Mucosa of descending colon (tissue), 3 donors: ENCODE measurements at regions not wholly inside any gene's neighbourhood (a gene's known extent, or its start where the extent isn't known, plus 50 kb on each side); places are given as distances from the start of the nearest gene placed in this dataset.

Source experiments
- ATAC-seq: fragments of 200-7000 bp; cut with Tn5 transposase; one replicate; pipeline ENCODE4 v1.9.1; 2020; ENCODE audit warnings: mild to moderate bottlenecking, moderate library complexity
- DNase-seq, 3 donors: peaks; one replicate each; pipeline ENCODE4 v3.0.0-alpha.2; 2020
- H3K36me3 ChIP-seq: fragments of 200-600 bp; one replicate; pipeline ENCODE4 v1.8.0; 2021; ENCODE audit warnings: low read depth, mild to moderate bottlenecking
- H3K4me1 ChIP-seq: fragments of 200-600 bp; one replicate; pipeline ENCODE4 v1.8.0; 2021; ENCODE audit warnings: low read depth, mild to moderate bottlenecking
- H3K4me3 ChIP-seq: fragments of 200-600 bp; one replicate; pipeline ENCODE4 v1.8.0; 2021; ENCODE audit warnings: mild to moderate bottlenecking
- H3K9me3 ChIP-seq: fragments of 200-600 bp; one replicate; pipeline ENCODE4 v1.8.0; 2021; ENCODE audit warnings: mild to moderate bottlenecking
- CTCF ChIP-seq: fragments of 200-600 bp; IDR thresholded peaks from one replicate; pipeline ENCODE4 v1.8.0; 2022; ENCODE audit warnings: antibody characterized with exemption, mild to moderate bottlenecking
- intact Hi-C, 2 donors: fragments of 100-400 bp; cut with DNase I in 1 of 2; cut with micrococcal nuclease in 1 of 2; formaldehyde crosslinking; loops; one replicate each; pipeline versions ENCODE4 v1.11.0 to v1.11.1; 2022; cut with DNase I, micrococcal nuclease
- donor health status: DM: no; HTN: no; CAD: no; lungs with moderate emphysema.
- donor health status: DM: no; HTN: no; CAD: no.
- donor health status: DM: no; HTN: yes; CAD: no.

DNA sequence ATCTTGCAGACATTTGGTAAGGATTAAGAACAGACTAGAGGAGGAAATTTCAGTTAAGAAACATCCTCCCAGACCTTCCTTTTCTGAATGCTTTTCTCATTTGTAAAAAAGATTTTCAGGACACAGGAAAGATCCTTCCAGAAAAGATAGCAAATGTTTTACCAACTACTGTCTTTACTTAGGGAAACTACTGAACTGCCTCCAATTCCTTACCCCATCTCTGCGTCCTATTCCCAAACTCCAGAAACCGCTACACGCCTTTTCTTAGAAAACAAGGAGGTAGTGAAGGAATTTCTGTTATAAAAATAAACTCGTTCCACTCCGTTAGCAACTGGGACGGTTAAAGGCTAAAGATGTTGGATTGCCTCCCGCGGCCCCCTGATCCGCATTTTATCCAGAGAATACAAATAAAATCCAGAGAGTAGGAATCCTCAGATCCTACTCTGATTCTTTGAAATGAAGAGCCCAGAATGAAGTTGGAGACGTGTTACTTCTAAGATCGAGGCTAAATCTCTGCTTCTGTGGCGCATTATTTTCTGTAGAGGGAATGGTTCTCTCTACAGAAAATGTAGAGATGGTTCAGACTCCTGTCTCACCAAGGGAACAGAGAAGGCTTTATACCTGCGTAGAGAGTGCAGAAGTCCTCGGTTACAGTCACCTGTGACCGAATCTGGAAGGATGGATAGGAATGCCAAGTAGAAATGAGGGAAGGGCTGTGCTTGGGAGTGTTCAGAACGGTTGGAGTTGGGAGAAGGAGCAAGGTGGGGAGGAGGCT lies 133.0 kb downstream of the GPX5 start:
- H3K36me3 ChIP-seq: no peaks in the 10 kb centered on the region
- H3K4me3 ChIP-seq: no peak overlapping the region
- TF ChIP-seq CTCF: no peak
- no peak for DNase-seq
- H3K9me3 ChIP-seq: no peaks in the 10 kb centered on the region
- ATAC-seq: no peak
- H3K4me1 ChIP-seq: no peaks in the 10 kb centered on the region
- intact Hi-C loops: no loop called here

DNA sequence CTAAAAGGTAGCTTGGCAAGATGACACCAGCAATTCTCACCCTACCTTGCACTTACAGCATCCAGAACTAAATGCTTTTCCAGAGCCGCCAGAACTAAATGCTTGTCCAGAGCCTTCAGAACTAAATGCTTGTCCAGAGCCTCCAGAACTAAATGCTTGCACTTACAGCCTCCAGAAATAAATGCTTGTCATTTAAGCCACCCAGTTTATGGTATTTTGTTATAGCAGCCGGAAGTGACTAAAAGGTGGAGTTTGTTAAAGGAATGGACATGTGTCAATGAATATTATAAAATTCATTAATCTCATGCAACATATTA lies 133.5 kb downstream of the GPX5 start:
- H3K36me3 ChIP-seq: no peaks in the 10 kb centered on the region
- H3K4me1 ChIP-seq: no peaks in the 10 kb centered on the region
- H3K4me3 ChIP-seq: no peak overlapping the region
- ATAC-seq (no peak), DNase-seq (no peak)
- no peaks in the 10 kb centered on the region for H3K9me3 ChIP-seq
- intact Hi-C loops: no loop called here
- TF ChIP-seq CTCF: no peak

DNA sequence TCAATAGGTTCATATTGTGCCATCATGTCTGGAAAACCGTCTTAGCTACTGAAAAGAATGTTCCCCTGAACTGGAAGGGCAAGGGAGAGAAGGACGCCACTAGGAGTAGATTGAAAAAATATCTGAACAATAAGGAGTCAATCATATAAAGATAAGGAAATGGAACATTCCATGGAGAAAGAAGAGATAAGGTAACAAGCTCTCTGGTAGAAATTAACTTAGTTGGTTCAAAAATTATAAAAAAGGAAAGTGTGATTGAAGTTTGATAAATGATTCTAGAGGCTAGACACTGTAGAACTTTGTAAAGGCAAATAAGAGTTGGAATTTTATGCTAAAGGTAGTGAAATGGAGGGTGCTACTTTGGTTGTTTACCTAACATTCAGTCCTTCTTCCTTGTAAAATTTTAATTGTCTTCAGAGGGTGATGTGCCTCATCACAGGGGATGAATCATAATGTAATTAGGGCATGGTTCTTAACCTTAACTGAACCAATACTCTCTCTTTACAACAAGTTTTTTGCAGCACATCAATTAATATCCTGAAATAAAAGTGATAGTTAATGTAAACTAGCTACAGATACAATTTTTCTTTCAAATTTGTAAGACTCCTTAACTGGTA lies 135.5 kb downstream of the GPX5 start:
- Histone ChIP-seq H3K4me3 (no peak overlapping the region), H3K9me3 (no peaks in the 10 kb centered on the region), H3K4me1 (no peaks in the 10 kb centered on the region), H3K36me3 (no peaks in the 10 kb centered on the region)
- TF ChIP-seq CTCF: no peak
- intact Hi-C loops: no loop called here
- DNase-seq: no peak
- ATAC-seq: no peak

DNA sequence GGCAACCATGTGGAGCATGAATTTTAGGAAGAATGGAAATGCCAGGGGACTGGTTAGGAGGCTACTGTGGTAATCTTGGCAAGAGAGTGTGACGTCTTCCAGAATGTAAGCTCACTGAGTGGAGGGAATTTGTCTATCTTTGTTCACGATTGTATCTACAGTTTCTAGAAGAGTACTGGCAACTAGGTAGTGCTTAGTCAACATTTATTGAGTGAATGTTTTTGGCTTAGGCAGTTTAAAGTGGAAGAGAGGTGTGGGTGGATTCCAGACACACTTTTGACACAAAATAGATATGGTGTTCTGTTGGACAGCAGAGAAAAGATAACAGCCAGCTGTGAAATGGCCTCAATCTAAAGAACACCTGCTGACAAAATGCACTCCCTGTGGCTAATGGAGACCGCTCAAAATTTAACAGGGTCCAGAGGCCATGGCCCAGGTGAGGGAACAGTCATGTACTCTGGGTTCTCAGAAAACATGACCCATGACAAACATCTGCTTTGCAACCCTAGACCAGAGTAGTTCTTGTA lies 139.3 kb downstream of the GPX5 start:
- ATAC-seq: no peak
- no peaks in the 10 kb centered on the region for H3K4me1 ChIP-seq
- TF ChIP-seq CTCF: no peak
- H3K36me3 ChIP-seq: no peaks in the 10 kb centered on the region
- intact Hi-C loops: no loop called here
- DNase-seq: no peak
- no peak overlapping the region for H3K4me3 ChIP-seq
- no peaks in the 10 kb centered on the region for H3K9me3 ChIP-seq

GRCh38 chr6:28673417-28673786 lies 147.7 kb downstream of the GPX5 start:
- no peak overlapping the region for H3K4me3 ChIP-seq
- H3K36me3 ChIP-seq: no peaks in the 10 kb centered on the region
- H3K9me3 ChIP-seq: no peaks in the 10 kb centered on the region
- intact Hi-C loops: no loop called here
- ATAC-seq (no peak), DNase-seq (no peak)
- no peak for TF ChIP-seq CTCF
- no peaks in the 10 kb centered on the region for H3K4me1 ChIP-seq
